Right lobe of liver (tissue), 6 donors: ENCODE measurements at regions not wholly inside any gene's neighbourhood (a gene's known extent, or its start where the extent isn't known, plus 50 kb on each side); places are given as distances from the start of the nearest gene placed in this dataset.

ENCODE experiments used
- ATAC-seq, 4 donors: fragments of 200-7000 bp; cut with Tn5 transposase; one replicate each; pipeline ENCODE4 v1.9.1; 2020; ENCODE audit warnings: mild to moderate bottlenecking in 4 of 4, moderate library complexity in 4 of 4
- DNase-seq, 3 donors: peaks; one replicate each; pipeline ENCODE4 v3.0.0-alpha.2; 2020
- H3K27ac ChIP-seq, 3 donors: fragments of 200-600 bp; one replicate each; pipeline ENCODE4 v1.8.0; 2022
- H3K27me3 ChIP-seq, 2 donors: fragments of 200-600 bp; one replicate each; pipeline ENCODE4 v1.8.0; 2022
- H3K36me3 ChIP-seq, 4 donors: fragments of 200-600 bp; sonication (generic) in 1 of 4; one replicate each; pipeline versions ENCODE4 v1.5.1 to v1.8.0; 2017 to 2022; ENCODE audit warnings: control low read depth in 1 of 4
- H3K4me1 ChIP-seq, 4 donors: fragments of 200-600 bp; sonication (generic) in 1 of 4; one replicate each; pipeline versions ENCODE4 v1.5.1 to v1.8.0; 2017 to 2022; ENCODE audit warnings: control low read depth in 1 of 4
- H3K4me3 ChIP-seq, 3 donors: fragments of 200-600 bp; one replicate each; pipeline ENCODE4 v1.8.0; 2022
- H3K9me3 ChIP-seq, 4 donors: fragments of 200-600 bp; sonication (generic) in 1 of 4; one replicate each; pipeline versions ENCODE4 v1.5.1 to v1.8.0; 2017 to 2022; ENCODE audit warnings: control low read depth in 1 of 4
- CTCF ChIP-seq, 4 donors: fragments of 200-600 bp in 3 of 4; fragments of 450-650 bp in 1 of 4; IDR thresholded peaks; one replicate each; pipeline versions ENCODE4 v1.5.1 to v1.8.0; 2016 to 2022; ENCODE audit warnings: antibody characterized with exemption in 4 of 4, mild to moderate bottlenecking in 2 of 4
- POLR2A ChIP-seq: fragments of 450-650 bp; IDR thresholded peaks from one replicate; pipeline ENCODE4 v1.6.1; 2017; ENCODE audit warnings: antibody characterized with exemption, mild to moderate bottlenecking
- WGBS: methylation state at CpG from one replicate; pipeline ENCODE4 v1.1.6; 2018; ENCODE audit warnings: low coverage, low lambda C conversion rate; ENCODE audit not compliant: insufficient coverage; ENCODE audit errors: missing lambda C conversion rate; 5-methylcytosine and 5-hydroxymethylcytosine counted together
- intact Hi-C, 2 donors: fragments of 100-400 bp; cut with DNase I; formaldehyde crosslinking; loops; one replicate each; pipeline versions ENCODE4 v1.11.2 to v1.14.1; 2022
- donor health status: DM: no; HTN: yes; CAD: no.
- donor health status: DM: no; HTN: no; CAD: no.
- donor health status: DM: no; HTN: no; CAD: no.
- donor health status: DM: no; HTN: yes; CAD: no.
- donor health status: DM: no; HTN: yes; CAD: no.

- Histone ChIP-seq H3K36me3 (no peaks in the 10 kb centered on the region), H3K27ac (no peak overlapping the region), H3K4me3 (no peak overlapping the region), H3K4me1 (no peaks in the 10 kb centered on the region), H3K9me3 (no peaks in the 10 kb centered on the region), H3K27me3 (no peaks in the 10 kb centered on the region)
- DNase-seq (no peak), ATAC-seq (no peak)
- 78% methylated on average over 4 of the region's 4 CpGs for WGBS
- TF ChIP-seq POLR2A (no peak), CTCF (IDR thresholded peaks at IDR 0.05) (no peak)
- intact Hi-C loops, result no loop called here
Observed at GRCh38 chr17:63369233-63369632, 76.9 kb downstream of the CYB561 start.

GRCh38 chr17:63370696-63371095 is 75.4 kb downstream of the CYB561 start:
- H3K4me3 ChIP-seq, result no peak overlapping the region
- no peaks in the 10 kb centered on the region for H3K9me3 ChIP-seq
- WGBS, result 81% methylated on average over 5 of the region's 8 CpGs
- H3K27me3 ChIP-seq, result no peaks in the 10 kb centered on the region
- H3K36me3 ChIP-seq, result no peaks in the 10 kb centered on the region
- no peaks in the 10 kb centered on the region for H3K4me1 ChIP-seq
- ATAC-seq (no peak), DNase-seq (no peak)
- intact Hi-C loops, result no loop called here
- H3K27ac ChIP-seq, result no peak overlapping the region
- TF ChIP-seq POLR2A (no peak), CTCF (IDR thresholded peaks at IDR 0.05) (no peak)

GRCh38 chr17:63376949-63377348 is 69.2 kb downstream of the CYB561 start:
- WGBS, result 75% methylated on average over 1 of the region's 3 CpGs
- no peaks in the 10 kb centered on the region for H3K9me3 ChIP-seq
- H3K27ac ChIP-seq, result no peak overlapping the region
- H3K36me3 ChIP-seq, result no peaks in the 10 kb centered on the region
- TF ChIP-seq POLR2A (no peak), CTCF (IDR thresholded peaks at IDR 0.05) (no peak)
- H3K4me3 ChIP-seq, result no peak overlapping the region
- no peak for ATAC-seq
- intact Hi-C loops, result no loop called here
- no peaks in the 10 kb centered on the region for H3K27me3 ChIP-seq
- DNase-seq, result no peak
- no peaks in the 10 kb centered on the region for H3K4me1 ChIP-seq

- DNase-seq, result no peak
- ATAC-seq, result peak in 1 of 4 donors; percentile 48
- TF ChIP-seq CTCF (IDR thresholded peaks at IDR 0.05) (no peak), POLR2A (no peak)
- Histone ChIP-seq H3K27ac (no peak overlapping the region), H3K9me3 (no peaks in the 10 kb centered on the region), H3K36me3 (no peaks in the 10 kb centered on the region), H3K4me1 (no peaks in the 10 kb centered on the region), H3K27me3 (no peaks in the 10 kb centered on the region), H3K4me3 (no peak overlapping the region)
- WGBS, result 60% methylated on average over 3 of the region's 3 CpGs
- intact Hi-C loops, result no loop called here
Observed at GRCh38 chr17:63378411-63379375, 67.4 kb downstream of the CYB561 start.
